ENCODE measurements at regions not wholly inside any gene's neighbourhood (a gene's known extent, or its start where the extent isn't known, plus 50 kb on each side); places are given as distances from the start of the nearest gene placed in this dataset.

DNA sequence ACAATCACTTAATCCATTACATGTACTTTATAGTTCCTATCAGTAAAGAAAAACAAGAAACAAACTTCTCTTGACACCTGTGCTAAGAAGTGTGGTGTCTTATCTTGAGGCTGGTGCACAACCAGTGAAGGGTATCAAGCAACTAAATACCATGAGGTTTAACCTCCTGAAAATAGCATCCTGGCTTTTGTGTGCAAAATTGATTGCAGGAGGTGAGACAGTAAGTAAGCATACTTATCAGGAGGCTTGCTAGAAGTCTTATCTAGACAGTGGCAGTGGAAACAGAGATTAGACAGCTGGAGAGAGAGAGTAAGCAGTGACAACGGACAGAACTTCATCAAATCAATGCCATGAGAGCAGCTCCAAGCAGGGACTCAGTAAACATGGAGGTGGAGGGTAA, 730.3 kb downstream of the DNAH5 start:
- TF ChIP-seq, protein P1, sequence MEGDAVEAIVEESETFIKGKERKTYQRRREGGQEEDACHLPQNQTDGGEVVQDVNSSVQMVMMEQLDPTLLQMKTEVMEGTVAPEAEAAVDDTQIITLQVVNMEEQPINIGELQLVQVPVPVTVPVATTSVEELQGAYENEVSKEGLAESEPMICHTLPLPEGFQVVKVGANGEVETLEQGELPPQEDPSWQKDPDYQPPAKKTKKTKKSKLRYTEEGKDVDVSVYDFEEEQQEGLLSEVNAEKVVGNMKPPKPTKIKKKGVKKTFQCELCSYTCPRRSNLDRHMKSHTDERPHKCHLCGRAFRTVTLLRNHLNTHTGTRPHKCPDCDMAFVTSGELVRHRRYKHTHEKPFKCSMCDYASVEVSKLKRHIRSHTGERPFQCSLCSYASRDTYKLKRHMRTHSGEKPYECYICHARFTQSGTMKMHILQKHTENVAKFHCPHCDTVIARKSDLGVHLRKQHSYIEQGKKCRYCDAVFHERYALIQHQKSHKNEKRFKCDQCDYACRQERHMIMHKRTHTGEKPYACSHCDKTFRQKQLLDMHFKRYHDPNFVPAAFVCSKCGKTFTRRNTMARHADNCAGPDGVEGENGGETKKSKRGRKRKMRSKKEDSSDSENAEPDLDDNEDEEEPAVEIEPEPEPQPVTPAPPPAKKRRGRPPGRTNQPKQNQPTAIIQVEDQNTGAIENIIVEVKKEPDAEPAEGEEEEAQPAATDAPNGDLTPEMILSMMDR (IDR thresholded peaks at IDR 0.05; ENCODE audit: low read depth, low read length, poor library complexity, severe bottlenecking): no peak
- TF ChIP-seq EZH2phosphoT487 (IDR thresholded peaks at IDR 0.05; ENCODE audit: borderline replicate concordance, low read length): no peak

All from DOHH2 (cell line).